ENCODE measurements at regions not wholly inside any gene's neighbourhood (a gene's known extent, or its start where the extent isn't known, plus 50 kb on each side); places are given as distances from the start of the nearest gene placed in this dataset.

- no peak for TF ChIP-seq CTCF (IDR thresholded peaks at IDR 0.05)
- TF ChIP-seq EP300 (IDR thresholded peaks at IDR 0.05) = no peak
- TF ChIP-seq POLR2AphosphoS5 (IDR thresholded peaks at IDR 0.05) = no peak
These were observed 132.8 kb upstream of the ZNF184 start for GRCh38 chr6:27605401-27606342.

All from gastroesophageal sphincter (tissue), 3 donors.